ENCODE measurements at regions not wholly inside any gene's neighbourhood (a gene's known extent, or its start where the extent isn't known, plus 50 kb on each side); places are given as distances from the start of the nearest gene placed in this dataset.

GRCh38 chr22:48523761-48524160 lies 1303.9 kb downstream of the BRD1 start:
- Histone ChIP-seq H2AFZ (ENCODE audit: low read depth, low read length) (no peak overlapping the region), H3K9me3 (ENCODE audit: low read length) (no peaks in the 10 kb centered on the region), H3K4me1 (ENCODE audit: insufficient read depth, low read length) (peaks cover 11% of the 10 kb centered on the region), H3K4me3 (ENCODE audit: low read length) (no peak overlapping the region), H3K27me3 (ENCODE audit: insufficient read depth, low read length) (no peaks in the 10 kb centered on the region), H3K36me3 (ENCODE audit: insufficient read depth, low read length) (no peaks in the 10 kb centered on the region)

DNA sequence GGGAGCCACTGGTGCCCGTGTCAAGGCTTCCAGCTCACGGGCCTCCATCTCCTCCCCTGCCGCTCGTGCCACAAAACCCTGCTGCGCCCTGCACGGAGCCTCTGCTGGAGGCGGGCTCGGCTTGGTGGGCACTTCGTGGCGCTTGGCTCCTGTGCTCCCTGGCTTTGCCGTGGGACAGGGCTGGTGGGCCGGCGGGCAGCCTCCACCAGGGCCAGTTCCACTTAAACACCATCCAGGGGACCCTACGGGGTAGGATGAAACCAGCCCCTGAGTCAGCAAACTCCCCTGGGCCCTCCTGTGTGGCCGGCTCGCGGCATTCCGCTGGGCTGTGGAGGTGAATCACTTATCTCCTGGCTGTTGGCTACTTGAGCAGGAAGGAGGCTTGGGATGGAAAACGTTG lies 1304.6 kb downstream of the BRD1 start:
- Histone ChIP-seq H3K4me1 (ENCODE audit: insufficient read depth, low read length) (peaks cover 11% of the 10 kb centered on the region), H2AFZ (ENCODE audit: low read depth, low read length) (no peak overlapping the region), H3K36me3 (ENCODE audit: insufficient read depth, low read length) (no peaks in the 10 kb centered on the region), H3K4me3 (ENCODE audit: low read length) (no peak overlapping the region), H3K9me3 (ENCODE audit: low read length) (no peaks in the 10 kb centered on the region), H3K27me3 (ENCODE audit: insufficient read depth, low read length) (no peaks in the 10 kb centered on the region)

DNA sequence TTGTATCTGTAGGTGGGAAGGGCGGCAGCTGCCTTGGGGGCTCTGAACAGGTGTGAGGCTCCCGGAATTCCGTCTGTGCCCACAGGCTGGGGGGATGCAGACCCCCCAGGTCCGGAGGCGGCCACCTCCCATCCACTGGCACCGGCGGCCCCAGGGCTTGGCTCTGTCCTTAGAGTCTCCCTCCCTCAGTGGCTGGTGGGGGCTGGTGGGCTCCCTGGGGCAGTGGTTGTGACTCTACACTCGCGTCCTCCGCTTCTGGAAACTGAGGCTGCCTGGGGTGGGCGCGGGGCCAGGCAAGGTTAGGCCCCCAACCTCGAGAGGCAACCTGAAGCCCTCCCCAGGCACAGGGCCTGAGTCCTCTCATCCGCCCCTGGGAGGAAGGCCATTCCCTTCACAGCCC lies 1305.4 kb downstream of the BRD1 start:
- H3K27me3 ChIP-seq (ENCODE audit: insufficient read depth, low read length) = no peaks in the 10 kb centered on the region
- no peak overlapping the region for H3K4me3 ChIP-seq (ENCODE audit: low read length)
- H3K36me3 ChIP-seq (ENCODE audit: insufficient read depth, low read length) = no peaks in the 10 kb centered on the region
- no peak overlapping the region for H2AFZ ChIP-seq (ENCODE audit: low read depth, low read length)
- H3K4me1 ChIP-seq (ENCODE audit: insufficient read depth, low read length) = peaks cover 11% of the 10 kb centered on the region
- no peaks in the 10 kb centered on the region for H3K9me3 ChIP-seq (ENCODE audit: low read length)

GRCh38 chr22:48520884-48521588 lies 1306.6 kb downstream of the BRD1 start:
- Histone ChIP-seq H3K4me1 (ENCODE audit: insufficient read depth, low read length) (peaks cover 11% of the 10 kb centered on the region), H2AFZ (ENCODE audit: low read depth, low read length) (no peak overlapping the region), H3K4me3 (ENCODE audit: low read length) (no peak overlapping the region), H3K36me3 (ENCODE audit: insufficient read depth, low read length) (no peaks in the 10 kb centered on the region), H3K27me3 (ENCODE audit: insufficient read depth, low read length) (no peaks in the 10 kb centered on the region), H3K9me3 (ENCODE audit: low read length) (no peaks in the 10 kb centered on the region)

GRCh38 chr22:48520207-48520606 lies 1307.5 kb downstream of the BRD1 start:
- no peak overlapping the region for H2AFZ ChIP-seq (ENCODE audit: low read depth, low read length)
- H3K4me1 ChIP-seq (ENCODE audit: insufficient read depth, low read length) = peaks cover 11% of the 10 kb centered on the region
- no peaks in the 10 kb centered on the region for H3K27me3 ChIP-seq (ENCODE audit: insufficient read depth, low read length)
- H3K36me3 ChIP-seq (ENCODE audit: insufficient read depth, low read length) = no peaks in the 10 kb centered on the region
- H3K4me3 ChIP-seq (ENCODE audit: low read length) = no peak overlapping the region
- no peaks in the 10 kb centered on the region for H3K9me3 ChIP-seq (ENCODE audit: low read length)

GRCh38 chr22:48517039-48518030 lies 1310.3 kb downstream of the BRD1 start:
- no peak overlapping the region for H2AFZ ChIP-seq (ENCODE audit: low read depth, low read length)
- no peaks in the 10 kb centered on the region for H3K27me3 ChIP-seq (ENCODE audit: insufficient read depth, low read length)
- H3K36me3 ChIP-seq (ENCODE audit: insufficient read depth, low read length) = no peaks in the 10 kb centered on the region
- no peaks in the 10 kb centered on the region for H3K9me3 ChIP-seq (ENCODE audit: low read length)
- H3K4me3 ChIP-seq (ENCODE audit: low read length) = no peak overlapping the region
- H3K4me1 ChIP-seq (ENCODE audit: insufficient read depth, low read length) = peaks cover 11% of the 10 kb centered on the region

DNA sequence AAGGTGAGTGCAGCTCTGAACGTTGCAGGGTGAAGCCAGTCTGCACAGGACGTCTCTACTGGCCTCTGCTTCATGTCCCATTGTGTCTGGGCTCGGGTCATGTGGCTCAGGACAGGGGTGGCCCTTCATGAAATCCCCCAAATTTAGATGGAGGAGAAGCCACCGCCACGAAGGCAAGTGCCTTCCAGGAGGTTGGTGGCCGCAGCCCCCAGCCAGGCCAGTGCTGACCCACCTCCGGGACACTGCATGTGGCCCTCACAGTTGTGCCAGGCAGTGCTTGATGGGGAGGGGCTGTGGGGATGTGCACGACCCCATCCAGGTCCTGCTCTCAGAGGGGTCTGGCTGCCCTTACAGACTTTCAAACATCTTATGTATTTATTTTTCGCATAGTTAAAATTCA lies 1311.1 kb downstream of the BRD1 start:
- Histone ChIP-seq H2AFZ (ENCODE audit: low read depth, low read length) (no peak overlapping the region), H3K36me3 (ENCODE audit: insufficient read depth, low read length) (no peaks in the 10 kb centered on the region), H3K9me3 (ENCODE audit: low read length) (no peaks in the 10 kb centered on the region), H3K4me3 (ENCODE audit: low read length) (no peak overlapping the region), H3K4me1 (ENCODE audit: insufficient read depth, low read length) (peaks cover 11% of the 10 kb centered on the region), H3K27me3 (ENCODE audit: insufficient read depth, low read length) (no peaks in the 10 kb centered on the region)

DNA sequence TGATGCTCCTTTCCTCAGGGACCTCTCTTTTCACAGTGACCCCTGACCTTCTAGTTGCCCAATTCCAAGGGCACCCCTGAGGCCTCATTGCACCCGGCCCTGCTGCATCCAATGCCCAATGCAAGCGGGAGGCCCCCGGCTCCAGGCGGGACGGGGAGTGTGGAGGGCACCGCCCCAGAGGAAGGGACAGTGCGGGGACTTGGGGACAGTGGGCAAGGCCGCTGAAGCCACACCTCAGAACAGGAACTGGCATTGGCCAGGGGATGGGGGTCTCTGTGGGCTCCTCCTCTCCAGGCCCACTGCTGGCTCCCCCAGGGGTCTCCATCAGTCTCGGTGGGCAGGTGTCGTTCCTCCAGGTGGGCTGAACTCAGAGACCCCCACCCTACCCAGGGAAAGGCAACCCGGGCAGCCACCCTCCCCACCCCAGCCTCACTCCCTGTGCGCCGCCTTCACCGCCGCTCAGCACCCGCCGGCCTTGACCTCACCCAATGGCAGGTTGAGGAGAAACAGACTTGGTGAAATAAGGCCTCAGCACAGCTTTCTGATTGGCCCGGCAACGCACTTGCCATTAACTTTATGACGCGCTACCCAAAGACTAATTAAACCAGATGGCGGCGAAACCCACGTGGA lies 1312.0 kb downstream of the BRD1 start:
- H3K9me3 ChIP-seq (ENCODE audit: low read length) = no peaks in the 10 kb centered on the region
- H3K4me1 ChIP-seq (ENCODE audit: insufficient read depth, low read length) = peaks cover 2% of the 10 kb centered on the region
- H3K36me3 ChIP-seq (ENCODE audit: insufficient read depth, low read length) = no peaks in the 10 kb centered on the region
- no peak overlapping the region for H3K4me3 ChIP-seq (ENCODE audit: low read length)
- H2AFZ ChIP-seq (ENCODE audit: low read depth, low read length) = no peak overlapping the region
- H3K27me3 ChIP-seq (ENCODE audit: insufficient read depth, low read length) = no peaks in the 10 kb centered on the region

DNA sequence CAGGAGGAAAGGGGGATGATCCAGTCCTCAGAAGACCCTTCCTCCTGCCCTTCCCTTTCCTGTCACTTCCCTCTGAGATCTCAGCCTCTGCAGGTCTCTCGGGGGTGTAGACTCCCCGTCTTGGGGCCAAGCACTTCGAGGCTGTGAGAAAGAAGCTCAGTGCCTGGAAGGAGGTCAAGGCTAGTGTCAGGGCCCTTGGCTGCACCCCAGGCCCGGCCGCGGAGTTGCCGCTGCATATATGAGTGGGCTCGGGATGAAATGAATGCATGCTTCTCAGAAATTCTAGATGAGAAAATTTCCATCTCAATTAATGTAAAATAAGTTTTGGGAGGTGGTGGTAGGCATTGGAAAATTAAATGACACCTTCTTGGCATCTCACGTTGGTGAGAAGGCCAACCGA lies 1313.7 kb downstream of the BRD1 start:
- H3K4me1 ChIP-seq (ENCODE audit: insufficient read depth, low read length) = no peaks in the 10 kb centered on the region
- no peak overlapping the region for H2AFZ ChIP-seq (ENCODE audit: low read depth, low read length)
- H3K36me3 ChIP-seq (ENCODE audit: insufficient read depth, low read length) = no peaks in the 10 kb centered on the region
- no peaks in the 10 kb centered on the region for H3K9me3 ChIP-seq (ENCODE audit: low read length)
- H3K4me3 ChIP-seq (ENCODE audit: low read length) = no peak overlapping the region
- H3K27me3 ChIP-seq (ENCODE audit: insufficient read depth, low read length) = no peaks in the 10 kb centered on the region

- Histone ChIP-seq H3K36me3 (ENCODE audit: insufficient read depth, low read length) (no peaks in the 10 kb centered on the region), H3K4me1 (ENCODE audit: insufficient read depth, low read length) (no peaks in the 10 kb centered on the region), H3K9me3 (ENCODE audit: low read length) (no peaks in the 10 kb centered on the region), H2AFZ (ENCODE audit: low read depth, low read length) (no peak overlapping the region), H3K27me3 (ENCODE audit: insufficient read depth, low read length) (no peaks in the 10 kb centered on the region), H3K4me3 (ENCODE audit: low read length) (no peak overlapping the region)
Observed at GRCh38 chr22:48513446-48513845, 1314.2 kb downstream of the BRD1 start.

DNA sequence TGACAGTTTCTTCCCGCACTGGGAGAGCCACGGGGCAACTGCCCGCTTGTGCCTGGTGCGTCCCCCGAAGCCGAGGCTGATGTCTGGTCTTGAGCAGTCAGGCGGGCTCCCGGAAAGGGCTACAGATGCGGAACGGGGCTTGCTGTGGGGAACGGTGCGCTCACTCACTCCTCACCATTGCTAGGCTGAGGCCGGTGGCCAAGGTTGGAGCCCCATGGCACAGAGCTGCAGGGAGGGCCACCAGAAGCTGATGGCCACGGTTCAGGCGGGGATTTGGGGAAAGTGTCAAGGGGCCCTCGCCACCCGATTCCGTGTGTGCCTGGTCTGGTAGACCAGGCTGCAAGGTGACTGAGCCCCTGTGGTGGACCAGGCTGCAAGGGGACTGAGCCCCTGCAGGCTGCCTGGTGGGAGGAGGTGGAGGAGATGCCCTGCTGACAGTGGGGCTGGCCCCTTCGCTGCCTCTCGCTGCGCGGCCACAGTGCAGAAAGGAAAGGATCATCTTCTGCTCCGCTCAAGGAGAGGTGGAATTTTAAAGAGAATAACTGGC lies 1315.8 kb downstream of the BRD1 start:
- Histone ChIP-seq H3K9me3 (ENCODE audit: low read length) (no peaks in the 10 kb centered on the region), H3K4me3 (ENCODE audit: low read length) (no peak overlapping the region), H3K36me3 (ENCODE audit: insufficient read depth, low read length) (no peaks in the 10 kb centered on the region), H2AFZ (ENCODE audit: low read depth, low read length) (no peak overlapping the region), H3K4me1 (ENCODE audit: insufficient read depth, low read length) (no peaks in the 10 kb centered on the region), H3K27me3 (ENCODE audit: insufficient read depth, low read length) (no peaks in the 10 kb centered on the region)

GRCh38 chr22:48511211-48511610 lies 1316.5 kb downstream of the BRD1 start:
- Histone ChIP-seq H3K4me3 (ENCODE audit: low read length) (no peak overlapping the region), H3K36me3 (ENCODE audit: insufficient read depth, low read length) (no peaks in the 10 kb centered on the region), H2AFZ (ENCODE audit: low read depth, low read length) (no peak overlapping the region), H3K4me1 (ENCODE audit: insufficient read depth, low read length) (no peaks in the 10 kb centered on the region), H3K27me3 (ENCODE audit: insufficient read depth, low read length) (no peaks in the 10 kb centered on the region), H3K9me3 (ENCODE audit: low read length) (no peaks in the 10 kb centered on the region)

DNA sequence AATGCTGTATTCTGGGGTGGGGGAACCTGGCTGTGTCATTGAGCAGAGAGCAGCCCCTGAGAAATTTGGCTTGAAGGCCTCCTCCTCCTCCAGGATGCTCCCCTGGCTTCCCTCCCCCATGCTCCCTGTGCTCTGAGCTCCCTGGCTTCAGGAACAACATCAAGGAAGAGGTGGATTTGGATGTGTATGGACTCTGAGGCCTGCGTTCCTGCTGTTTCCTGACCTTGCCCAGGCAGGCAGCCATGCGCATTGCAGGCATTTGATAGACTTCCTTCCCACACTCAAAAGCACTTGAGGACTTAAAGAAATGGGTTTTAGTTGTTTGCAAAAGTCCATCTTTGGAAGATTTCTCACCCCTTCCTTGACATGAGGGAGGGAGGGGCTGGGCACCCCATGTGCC lies 1317.1 kb downstream of the BRD1 start:
- no peak overlapping the region for H3K4me3 ChIP-seq (ENCODE audit: low read length)
- H2AFZ ChIP-seq (ENCODE audit: low read depth, low read length) = no peak overlapping the region
- no peaks in the 10 kb centered on the region for H3K4me1 ChIP-seq (ENCODE audit: insufficient read depth, low read length)
- H3K36me3 ChIP-seq (ENCODE audit: insufficient read depth, low read length) = no peaks in the 10 kb centered on the region
- H3K27me3 ChIP-seq (ENCODE audit: insufficient read depth, low read length) = no peaks in the 10 kb centered on the region
- no peaks in the 10 kb centered on the region for H3K9me3 ChIP-seq (ENCODE audit: low read length)

Measured in neuron (in vitro differentiated cells).